Tibial artery (tissue), 4 donors: ENCODE measurements at regions not wholly inside any gene's neighbourhood (a gene's known extent, or its start where the extent isn't known, plus 50 kb on each side); places are given as distances from the start of the nearest gene placed in this dataset.
A peak's percentile ranks its signal among the peaks of the same experiment; 100 is the strongest.

Experiments used
- DNase-seq, 2 donors: peaks; one replicate each; pipeline ENCODE4 v3.0.0-alpha.2; 2019
- H3K27ac ChIP-seq, 2 donors: fragments of 200-600 bp; sonication (generic) in 1 of 2; 1 replicate in 1 of 2; 2 replicates in 1 of 2; pipeline ENCODE4 v1.5.1; 2018 to 2019; ENCODE audit warnings: mild to moderate bottlenecking in 1 of 2
- H3K27me3 ChIP-seq, 2 donors: fragments of 200-600 bp; sonication (generic) in 1 of 2; one replicate each; pipeline versions ENCODE4 v1.5.1 to v1.6.0; 2016 to 2019
- H3K36me3 ChIP-seq, 3 donors: fragments of 200-600 bp; sonication (generic) in 2 of 3; one replicate each; pipeline ENCODE4 v1.5.1; 2016 to 2019; ENCODE audit warnings: mild to moderate bottlenecking in 2 of 3
- H3K4me1 ChIP-seq, 4 donors: fragments of 200-600 bp; sonication (generic) in 2 of 4; 1 replicate in 3 of 4; 2 replicates in 1 of 4; pipeline ENCODE4 v1.5.1; 2016 to 2019
- H3K4me3 ChIP-seq, 2 donors: fragments of 200-600 bp; sonication (generic) in 1 of 2; 1 replicate in 1 of 2; 2 replicates in 1 of 2; pipeline ENCODE4 v1.5.1; 2018 to 2019; ENCODE audit warnings: mild to moderate bottlenecking in 2 of 2
- H3K9me3 ChIP-seq, 3 donors: fragments of 200-600 bp; sonication (generic) in 1 of 3; one replicate each; pipeline ENCODE4 v1.5.1; 2016 to 2019
- intact Hi-C: fragments of 100-400 bp; cut with DNase I; formaldehyde crosslinking; loops from one replicate; pipeline ENCODE4 v1.15.0; 2023; ENCODE audit warnings: low total_unique reads
- TF ChIP-seq, protein P1 (sequence below), 2 experiments: fragments of 200-600 bp in 1 of 2; fragments of 450-650 bp in 1 of 2; IDR thresholded peaks; one replicate each; pipeline ENCODE4 v1.5.1; 2017 to 2019; ENCODE audit warnings: antibody characterized with exemption in 2 of 2, mild to moderate bottlenecking in 1 of 2, moderate library complexity in 1 of 2

DNA sequence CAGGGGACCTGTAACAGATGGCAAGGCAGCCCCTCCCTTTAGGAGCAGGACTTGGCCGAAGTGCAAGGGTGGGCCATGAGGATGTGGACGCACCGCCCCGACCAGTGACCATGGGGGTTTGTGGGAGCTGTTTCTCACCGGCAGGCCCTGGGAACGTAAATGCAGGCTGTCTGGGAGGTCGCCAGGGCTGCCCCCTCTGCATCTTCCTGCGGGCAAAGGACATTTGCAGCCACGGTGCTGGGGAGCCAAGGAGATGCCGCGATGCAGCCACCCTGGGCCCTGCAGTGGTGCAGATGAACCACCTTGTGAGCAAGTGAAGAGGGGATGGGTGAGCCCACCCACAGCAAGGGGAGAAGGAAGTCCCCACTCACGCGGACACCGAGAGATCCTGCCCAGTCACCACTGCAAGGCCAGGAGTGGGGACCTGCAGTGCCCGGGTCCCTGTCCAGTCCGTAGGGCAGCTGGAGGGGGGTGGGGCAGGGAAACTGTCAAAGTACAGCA lies 121.1 kb downstream of the SIK1 start:
- Histone ChIP-seq H3K27me3 (peaks cover 0 to 16% of the 10 kb centered on the region in 2 donors), H3K4me3 (no peak overlapping the region), H3K4me1 (peaks cover 0 to 10% (median 5%) of the 10 kb centered on the region in 4 donors), H3K27ac (no peak overlapping the region), H3K36me3 (no peaks in the 10 kb centered on the region), H3K9me3 (no peaks in the 10 kb centered on the region)
- intact Hi-C loops = no loop called here
- TF ChIP-seq, protein P1, sequence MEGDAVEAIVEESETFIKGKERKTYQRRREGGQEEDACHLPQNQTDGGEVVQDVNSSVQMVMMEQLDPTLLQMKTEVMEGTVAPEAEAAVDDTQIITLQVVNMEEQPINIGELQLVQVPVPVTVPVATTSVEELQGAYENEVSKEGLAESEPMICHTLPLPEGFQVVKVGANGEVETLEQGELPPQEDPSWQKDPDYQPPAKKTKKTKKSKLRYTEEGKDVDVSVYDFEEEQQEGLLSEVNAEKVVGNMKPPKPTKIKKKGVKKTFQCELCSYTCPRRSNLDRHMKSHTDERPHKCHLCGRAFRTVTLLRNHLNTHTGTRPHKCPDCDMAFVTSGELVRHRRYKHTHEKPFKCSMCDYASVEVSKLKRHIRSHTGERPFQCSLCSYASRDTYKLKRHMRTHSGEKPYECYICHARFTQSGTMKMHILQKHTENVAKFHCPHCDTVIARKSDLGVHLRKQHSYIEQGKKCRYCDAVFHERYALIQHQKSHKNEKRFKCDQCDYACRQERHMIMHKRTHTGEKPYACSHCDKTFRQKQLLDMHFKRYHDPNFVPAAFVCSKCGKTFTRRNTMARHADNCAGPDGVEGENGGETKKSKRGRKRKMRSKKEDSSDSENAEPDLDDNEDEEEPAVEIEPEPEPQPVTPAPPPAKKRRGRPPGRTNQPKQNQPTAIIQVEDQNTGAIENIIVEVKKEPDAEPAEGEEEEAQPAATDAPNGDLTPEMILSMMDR (IDR thresholded peaks at IDR 0.05) = no peak
- peak in 1 of 2 donors; percentile 63 for DNase-seq

DNA sequence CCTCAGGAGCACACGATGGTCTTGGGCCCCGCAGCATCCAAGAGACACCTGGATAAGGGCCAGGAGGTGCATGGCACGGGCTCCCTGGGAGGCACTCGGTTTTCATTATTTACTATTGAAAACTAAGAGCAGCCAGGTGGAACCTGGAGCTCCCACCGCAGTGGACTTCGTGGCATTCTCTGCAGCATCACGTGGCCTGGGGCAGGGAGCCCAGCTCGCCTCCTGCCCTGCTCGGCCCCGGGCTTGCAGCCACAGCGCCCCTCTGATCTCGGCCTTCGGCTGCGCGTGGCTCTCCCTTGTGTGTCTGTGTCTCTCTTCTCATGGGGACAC lies 121.6 kb downstream of the SIK1 start:
- DNase-seq = peak in 1 of 2 donors; percentile 42
- H3K36me3 ChIP-seq = no peaks in the 10 kb centered on the region
- H3K27me3 ChIP-seq = peaks cover 0 to 16% of the 10 kb centered on the region in 2 donors
- peaks cover 0 to 14% (median 6%) of the 10 kb centered on the region in 4 donors for H3K4me1 ChIP-seq
- TF ChIP-seq, protein P1 (IDR thresholded peaks at IDR 0.05) = no peak
- H3K4me3 ChIP-seq = no peak overlapping the region
- no peaks in the 10 kb centered on the region for H3K9me3 ChIP-seq
- H3K27ac ChIP-seq = no peak overlapping the region
- intact Hi-C loops = no loop called here

DNA sequence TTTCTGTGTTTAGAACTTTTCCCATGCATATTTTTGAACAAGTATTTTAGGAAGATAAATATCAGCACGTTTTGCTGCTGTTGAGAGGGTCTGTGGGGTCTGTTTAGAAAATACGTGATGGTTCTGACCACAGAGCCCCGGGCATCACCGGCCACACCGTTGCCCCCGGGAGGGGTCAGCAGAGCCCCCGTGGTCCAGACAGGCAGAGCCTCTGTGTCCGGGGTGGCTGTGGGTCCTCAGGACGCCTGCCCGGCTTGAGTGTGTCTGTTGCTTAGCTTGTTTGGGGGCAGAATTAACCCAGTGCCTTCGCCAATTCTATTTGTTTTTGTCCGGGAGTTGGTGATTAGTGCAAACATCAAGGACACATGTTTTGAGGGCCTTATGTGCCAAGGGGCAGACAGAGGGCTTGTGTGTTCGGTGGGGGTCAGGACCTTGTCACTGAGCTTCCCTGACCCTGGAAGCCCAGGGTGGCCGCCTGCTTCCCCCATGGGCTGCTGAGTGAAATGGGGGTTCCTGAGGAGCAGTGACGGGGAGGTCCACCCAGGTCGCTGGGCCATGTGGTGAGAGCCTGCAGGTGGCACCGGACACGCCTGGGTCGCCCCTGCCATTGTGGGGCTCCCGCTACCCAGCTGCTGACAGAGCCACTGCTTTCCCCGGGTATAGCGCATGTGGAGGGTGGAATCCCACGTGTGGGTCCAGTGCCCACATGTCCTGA lies 122.2 kb downstream of the SIK1 start:
- Histone ChIP-seq H3K27me3 (peaks cover 0 to 16% of the 10 kb centered on the region in 2 donors), H3K4me3 (no peak overlapping the region), H3K27ac (no peak overlapping the region), H3K9me3 (no peaks in the 10 kb centered on the region), H3K4me1 (peaks cover 0 to 14% (median 6%) of the 10 kb centered on the region in 4 donors), H3K36me3 (no peaks in the 10 kb centered on the region)
- peak in 1 of 2 donors; percentile 51 for DNase-seq
- TF ChIP-seq, protein P1 (IDR thresholded peaks at IDR 0.05) = no peak
- intact Hi-C loops = no loop called here

DNA sequence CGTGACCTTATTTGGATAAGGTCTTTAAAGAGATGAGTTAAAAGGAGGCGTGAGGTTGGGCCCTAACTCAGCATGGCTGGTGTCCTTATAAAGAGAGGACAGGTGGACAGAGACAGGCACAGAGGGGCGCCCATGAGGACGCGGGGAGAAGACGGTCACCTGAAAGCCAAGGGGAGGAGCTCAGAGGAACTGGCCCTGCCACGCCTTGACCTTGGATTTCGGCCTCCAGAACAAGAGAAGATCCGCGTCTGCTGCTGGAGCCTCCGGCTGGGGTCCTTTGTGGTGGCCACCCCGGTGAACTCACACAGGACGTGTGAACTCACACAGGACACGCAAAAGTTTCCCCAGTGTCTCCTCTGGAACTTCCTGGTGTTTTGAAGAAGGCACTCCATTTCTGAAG lies 122.7 kb downstream of the SIK1 start:
- TF ChIP-seq, protein P1 (IDR thresholded peaks at IDR 0.05) = no peak
- intact Hi-C loops = no loop called here
- Histone ChIP-seq H3K4me1 (peaks cover 0 to 14% (median 6%) of the 10 kb centered on the region in 4 donors), H3K27me3 (peaks cover 0 to 16% of the 10 kb centered on the region in 2 donors), H3K4me3 (no peak overlapping the region), H3K27ac (no peak overlapping the region), H3K9me3 (no peaks in the 10 kb centered on the region), H3K36me3 (no peaks in the 10 kb centered on the region)
- DNase-seq = peak in 1 of 2 donors; percentile 53

DNA sequence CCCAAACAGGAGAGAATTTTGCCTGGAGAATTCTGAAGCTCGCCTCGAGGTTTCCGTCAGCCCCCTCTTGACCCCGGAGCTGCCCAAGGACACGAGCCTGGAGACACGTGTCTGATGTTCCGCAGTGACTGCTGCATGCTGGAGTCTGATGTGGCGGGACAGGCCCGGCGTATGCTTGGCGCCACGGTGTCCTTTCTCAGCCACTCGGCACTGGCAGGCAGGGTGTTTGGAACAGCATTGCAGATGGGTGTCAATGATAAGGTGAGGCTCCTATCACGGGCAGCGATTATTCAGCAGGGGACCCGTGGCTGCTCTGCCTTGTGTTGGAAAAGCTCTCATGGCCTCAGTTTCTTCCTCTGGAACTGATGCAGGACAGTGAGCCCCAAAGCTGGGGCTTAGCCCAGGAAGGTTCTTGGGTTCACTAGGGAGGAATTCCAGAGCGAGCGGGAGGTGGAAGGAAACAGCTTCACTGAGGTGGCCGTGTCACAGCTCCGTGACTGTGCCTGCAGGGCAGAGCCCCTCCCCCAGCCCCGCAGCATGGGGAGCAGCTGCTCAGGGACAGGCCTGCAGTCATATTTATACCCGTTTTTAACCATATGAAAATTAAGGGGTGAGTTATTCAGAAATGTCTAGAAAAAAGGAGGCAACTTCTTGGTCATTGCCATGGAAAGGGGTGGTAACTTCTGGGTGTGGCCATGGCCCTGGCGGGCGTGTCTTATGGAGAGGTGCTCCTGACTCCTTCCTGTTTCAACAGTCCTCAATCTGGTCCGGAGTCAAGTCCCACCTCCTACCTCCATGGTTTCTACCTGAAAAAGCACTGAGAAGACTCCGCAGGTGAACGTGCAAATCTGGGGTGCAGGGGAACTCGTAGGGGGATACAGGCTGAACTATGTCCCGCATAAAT lies 123.4 kb downstream of the SIK1 start:
- Histone ChIP-seq H3K4me3 (no peak overlapping the region), H3K4me1 (peaks cover 0 to 14% (median 6%) of the 10 kb centered on the region in 4 donors), H3K27me3 (peaks cover 0 to 16% of the 10 kb centered on the region in 2 donors), H3K9me3 (no peaks in the 10 kb centered on the region), H3K27ac (no peak overlapping the region), H3K36me3 (no peaks in the 10 kb centered on the region)
- peak in 1 of 2 donors; percentile 43 for DNase-seq
- TF ChIP-seq, protein P1 (IDR thresholded peaks at IDR 0.05) = no peak
- intact Hi-C loops = no loop called here
